ENCODE measurements at regions not wholly inside any gene's neighbourhood (a gene's known extent, or its start where the extent isn't known, plus 50 kb on each side); places are given as distances from the start of the nearest gene placed in this dataset.

GRCh38 chr11:92638678-92639077 is 330.8 kb upstream of the MTNR1B start:
- no peaks in the 10 kb centered on the region; the same call in 1 of the 2 replicates for H3K9me2 ChIP-seq (ENCODE audit: insufficient read depth)
- no peak for ATAC-seq
- Mint-ChIP-seq H3K4me1 (no peaks in the 10 kb centered on the region; the same call in 2 of the 3 replicates), H3K27me3 (ENCODE audit: insufficient read depth, low read depth, poor library complexity) (peaks cover 5% of the 10 kb centered on the region), H3K27ac (no peak overlapping the region), H3K9me3 (no peaks in the 10 kb centered on the region), H3K4me3 (no peak overlapping the region), H3K36me3 (ENCODE audit: low read depth) (no peaks in the 10 kb centered on the region)
- H3K36me3 ChIP-seq (ENCODE audit: insufficient read depth): no peaks in the 10 kb centered on the region
- no peak overlapping the region for H2AFZ ChIP-seq
- H3K27ac ChIP-seq (ENCODE audit: low read depth): no peak overlapping the region
- H3K4me3 ChIP-seq: no peak overlapping the region
- DNase-seq (ENCODE audit: low spot score): no peak
- no peaks in the 10 kb centered on the region for H3K4me1 ChIP-seq (ENCODE audit: insufficient read depth)
- TF ChIP-seq ETS1 (IDR thresholded peaks at IDR 0.05): no peak
- no peak for TF ChIP-seq NANOG (IDR thresholded peaks at IDR 0.05; ENCODE audit: borderline replicate concordance)
- no peak for TF ChIP-seq EZH2phosphoT487 (IDR thresholded peaks at IDR 0.05; ENCODE audit: unreplicated experiment)
- no peak for TF ChIP-seq CREB1 (CRISPR knock-in tag; IDR thresholded peaks at IDR 0.05; ENCODE audit: low read depth)
- no peak for TF ChIP-seq CTCF (conservative IDR thresholded peaks at IDR 0.05; ENCODE audit: low read depth in 2 of 2)
- no peak for TF ChIP-seq STAT1 (IDR thresholded peaks at IDR 0.05; ENCODE audit: unreplicated experiment)
- TF ChIP-seq ZNF114 (CRISPR knock-in tag; IDR thresholded peaks at IDR 0.05): no peak
- TF ChIP-seq POLR2AphosphoS5 (IDR thresholded peaks at IDR 0.05; ENCODE audit: low read depth): no peak
- no peak for TF ChIP-seq ZNF331 (CRISPR knock-in tag; IDR thresholded peaks at IDR 0.05; ENCODE audit: low read depth)
- no peak for TF ChIP-seq JUNB (IDR thresholded peaks at IDR 0.05; ENCODE audit: unreplicated experiment)
- no peak for TF ChIP-seq REST (IDR thresholded peaks at IDR 0.05; ENCODE audit: unreplicated experiment)
- TF ChIP-seq EZH2 (IDR thresholded peaks at IDR 0.05; ENCODE audit: low read depth, unreplicated experiment): no peak
- no peak for TF ChIP-seq ZNF462 (CRISPR knock-in tag; IDR thresholded peaks at IDR 0.05)
- no peak overlapping the region for H3K4me2 ChIP-seq
- H3K79me2 ChIP-seq (replicated peaks; ENCODE audit: insufficient read depth): no peaks in the 10 kb centered on the region
- peaks cover 2% of the 10 kb centered on the region; the same call in 1 of the 2 replicates for H4K20me1 ChIP-seq (replicated peaks; ENCODE audit: insufficient read depth)
- no peaks in the 10 kb centered on the region for H3K27me3 ChIP-seq (ENCODE audit: insufficient read depth)
- no peaks in the 10 kb centered on the region for H3F3A ChIP-seq (replicated peaks; ENCODE audit: low read depth)

All from GM23338 (cell line).